Parathyroid adenoma (tissue), 2 donors: ENCODE measurements at regions not wholly inside any gene's neighbourhood (a gene's known extent, or its start where the extent isn't known, plus 50 kb on each side); places are given as distances from the start of the nearest gene placed in this dataset.

Source experiments
- H2AFZ ChIP-seq: fragments of 300-600 bp; sonication (generic); one replicate; pipeline ENCODE4 v1.7.0; 2017; ENCODE audit warnings: antibody characterized with exemption, mild to moderate bottlenecking
- H3K27ac ChIP-seq: fragments of 300-600 bp; sonication (generic); one replicate; pipeline ENCODE4 v1.7.0; 2017
- H3K27me3 ChIP-seq: fragments of 300-600 bp; sonication (generic); one replicate; pipeline ENCODE4 v1.7.0; 2017; ENCODE audit warnings: low read length; ENCODE audit not compliant: control insufficient read depth, insufficient read depth
- H3K36me3 ChIP-seq: fragments of 300-600 bp; sonication (generic); one replicate; pipeline ENCODE4 v1.7.0; 2017; ENCODE audit warnings: low read length; ENCODE audit not compliant: control insufficient read depth, insufficient read depth
- H3K4me1 ChIP-seq: fragments of 300-600 bp; sonication (generic); one replicate; pipeline ENCODE4 v1.7.0; 2017; ENCODE audit warnings: control low read depth
- H3K4me2 ChIP-seq: fragments of 300-600 bp; sonication (generic); one replicate; pipeline ENCODE4 v1.7.0; 2017; ENCODE audit warnings: low read length
- H3K4me3 ChIP-seq: fragments of 300-600 bp; sonication (generic); one replicate; pipeline ENCODE4 v1.7.0; 2017; ENCODE audit warnings: low read depth, low read length
- H3K79me2 ChIP-seq: fragments of 300-600 bp; sonication (generic); one replicate; pipeline ENCODE4 v1.7.0; 2017; ENCODE audit warnings: control low read depth
- H3K9ac ChIP-seq: fragments of 300-600 bp; sonication (generic); one replicate; pipeline ENCODE4 v1.7.0; 2017; ENCODE audit warnings: mild to moderate bottlenecking
- H3K9me3 ChIP-seq: fragments of 300-600 bp; sonication (generic); one replicate; pipeline ENCODE4 v1.7.0; 2017; ENCODE audit warnings: low read length; ENCODE audit not compliant: control insufficient read depth
- CTCF ChIP-seq: fragments of 300-600 bp; sonication (generic); IDR thresholded peaks from one replicate; pipeline ENCODE4 v1.7.0; 2017; ENCODE audit warnings: antibody characterized with exemption, mild to moderate bottlenecking
- donor health status: primary hyperparathyroidism.

GRCh38 chr6:144756469-144756868, 471.3 kb downstream of the UTRN start:
- no peak overlapping the region for H3K27ac ChIP-seq
- no peaks in the 10 kb centered on the region for H3K36me3 ChIP-seq
- H3K79me2 ChIP-seq = no peaks in the 10 kb centered on the region
- no peak overlapping the region for H3K4me3 ChIP-seq
- no peak for TF ChIP-seq CTCF
- H3K4me1 ChIP-seq = peaks cover 3% of the 10 kb centered on the region
- H3K9me3 ChIP-seq = no peaks in the 10 kb centered on the region
- no peak overlapping the region for H2AFZ ChIP-seq
- H3K27me3 ChIP-seq = no peaks in the 10 kb centered on the region
- H3K9ac ChIP-seq = no peak overlapping the region
- no peak overlapping the region for H3K4me2 ChIP-seq

DNA sequence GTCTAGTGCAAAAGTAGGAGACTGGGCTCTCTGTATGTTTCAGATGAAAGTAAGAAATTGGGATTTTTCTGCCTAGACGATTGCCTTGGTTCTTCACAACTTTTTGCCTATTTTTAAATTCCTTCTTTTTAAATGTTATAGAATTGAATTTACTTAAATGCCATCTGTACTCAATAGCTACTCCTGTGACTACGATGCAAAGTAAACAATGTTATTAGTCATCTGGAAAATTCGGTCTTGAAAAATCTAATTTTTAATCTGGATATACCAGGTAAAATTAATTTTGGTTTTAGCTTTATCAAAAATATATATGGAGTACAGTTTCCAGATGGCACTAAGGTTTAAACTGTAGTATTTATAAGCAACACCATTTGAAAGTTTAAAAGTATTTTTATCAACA, 472.2 kb downstream of the UTRN start:
- TF ChIP-seq CTCF = no peak
- no peak overlapping the region for H3K9ac ChIP-seq
- H3K27ac ChIP-seq = no peak overlapping the region
- H3K36me3 ChIP-seq = no peaks in the 10 kb centered on the region
- no peak overlapping the region for H2AFZ ChIP-seq
- no peaks in the 10 kb centered on the region for H3K9me3 ChIP-seq
- H3K4me2 ChIP-seq = no peak overlapping the region
- no peak overlapping the region for H3K4me3 ChIP-seq
- H3K27me3 ChIP-seq = no peaks in the 10 kb centered on the region
- no peaks in the 10 kb centered on the region for H3K79me2 ChIP-seq
- peaks cover 3% of the 10 kb centered on the region for H3K4me1 ChIP-seq

- Histone ChIP-seq H3K9ac (no peak overlapping the region), H3K4me2 (no peak overlapping the region), H3K4me1 (peaks cover 3% of the 10 kb centered on the region), H3K4me3 (no peak overlapping the region), H3K79me2 (no peaks in the 10 kb centered on the region), H3K9me3 (no peaks in the 10 kb centered on the region), H3K27ac (no peak overlapping the region), H3K36me3 (no peaks in the 10 kb centered on the region), H3K27me3 (no peaks in the 10 kb centered on the region), H2AFZ (no peak overlapping the region)
- no peak for TF ChIP-seq CTCF
Measured at GRCh38 chr6:144757730-144758129, 472.6 kb downstream of the UTRN start.

GRCh38 chr6:144758602-144759001, 473.5 kb downstream of the UTRN start:
- Histone ChIP-seq H3K4me3 (no peak overlapping the region), H3K4me1 (peaks cover 3% of the 10 kb centered on the region), H3K27me3 (no peaks in the 10 kb centered on the region), H3K27ac (no peak overlapping the region), H3K4me2 (no peak overlapping the region), H3K36me3 (no peaks in the 10 kb centered on the region), H3K9ac (no peak overlapping the region), H2AFZ (no peak overlapping the region), H3K79me2 (no peaks in the 10 kb centered on the region), H3K9me3 (no peaks in the 10 kb centered on the region)
- no peak for TF ChIP-seq CTCF

DNA sequence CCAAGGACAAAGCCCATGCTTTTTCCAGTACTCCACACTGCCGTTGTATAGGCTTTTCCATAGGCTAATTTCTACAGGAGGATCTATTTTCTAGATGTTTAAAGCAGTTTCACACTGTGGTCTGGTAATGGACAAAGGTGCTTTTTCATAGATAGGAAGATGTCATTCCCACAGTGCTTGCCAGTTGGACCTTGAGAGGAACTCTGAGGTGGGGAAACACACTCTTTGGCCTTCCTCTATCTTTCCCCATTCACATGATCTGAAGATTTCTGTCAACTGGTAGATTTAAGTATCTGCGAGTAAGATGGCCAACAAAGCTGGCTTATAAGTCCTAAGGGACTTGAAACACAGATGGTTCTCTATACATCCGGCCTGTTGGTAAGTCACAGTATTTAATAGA, 477.3 kb downstream of the UTRN start:
- no peak overlapping the region for H3K27ac ChIP-seq
- H2AFZ ChIP-seq = no peak overlapping the region
- H3K4me2 ChIP-seq = no peak overlapping the region
- no peaks in the 10 kb centered on the region for H3K9me3 ChIP-seq
- H3K4me1 ChIP-seq = peaks cover 2% of the 10 kb centered on the region
- no peak overlapping the region for H3K4me3 ChIP-seq
- no peaks in the 10 kb centered on the region for H3K27me3 ChIP-seq
- H3K36me3 ChIP-seq = no peaks in the 10 kb centered on the region
- no peak for TF ChIP-seq CTCF
- H3K9ac ChIP-seq = no peak overlapping the region
- H3K79me2 ChIP-seq = no peaks in the 10 kb centered on the region
